ENCODE measurements at regions not wholly inside any gene's neighbourhood (a gene's known extent, or its start where the extent isn't known, plus 50 kb on each side); places are given as distances from the start of the nearest gene placed in this dataset.

DNA sequence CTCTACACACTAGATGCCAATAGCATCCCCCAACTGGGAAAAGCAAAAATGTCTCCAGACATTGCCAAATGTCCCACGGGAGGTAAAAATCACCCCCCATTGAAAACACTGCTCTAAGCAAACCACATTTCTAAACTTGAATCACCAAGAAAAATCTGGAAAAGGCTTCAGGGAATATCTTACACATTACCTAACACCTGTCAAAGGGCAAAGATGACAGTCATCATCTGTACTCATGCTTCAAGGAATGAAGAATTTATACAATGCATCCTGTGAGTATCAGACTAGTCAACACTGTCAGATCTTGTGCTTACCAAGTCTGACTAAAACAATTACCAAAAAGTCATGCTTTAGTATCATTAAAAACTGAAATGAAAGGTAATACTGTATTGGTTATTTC lies 161.6 kb upstream of the SOX5 start:
- Histone ChIP-seq H3K36me3 (ENCODE audit: control insufficient read depth in 4 of 4, insufficient read depth in 4 of 4, low read length in 4 of 4) (no peaks in the 10 kb centered on the region), H3K4me1 (ENCODE audit: control insufficient read depth in 5 of 5, insufficient read depth in 5 of 5, low read length in 5 of 5) (no peaks in the 10 kb centered on the region), H3K9me3 (ENCODE audit: control insufficient read depth in 4 of 4, insufficient read depth in 3 of 4, low read length in 3 of 4) (no peaks in the 10 kb centered on the region), H3K27me3 (ENCODE audit: control insufficient read depth in 3 of 3, insufficient read depth in 3 of 3, low read length in 2 of 3) (no peaks in the 10 kb centered on the region), H3K9ac (ENCODE audit: insufficient read depth in 1 of 2, low read length in 2 of 2) (no peak overlapping the region), H3K4me3 (no peak overlapping the region), H3K27ac (ENCODE audit: low read depth in 1 of 2, low read length in 1 of 2) (no peak overlapping the region)
- DNase-seq (no peak), ATAC-seq (ENCODE audit: insufficient read depth, low FRiP score) (no peak)
- TF ChIP-seq, protein P1, sequence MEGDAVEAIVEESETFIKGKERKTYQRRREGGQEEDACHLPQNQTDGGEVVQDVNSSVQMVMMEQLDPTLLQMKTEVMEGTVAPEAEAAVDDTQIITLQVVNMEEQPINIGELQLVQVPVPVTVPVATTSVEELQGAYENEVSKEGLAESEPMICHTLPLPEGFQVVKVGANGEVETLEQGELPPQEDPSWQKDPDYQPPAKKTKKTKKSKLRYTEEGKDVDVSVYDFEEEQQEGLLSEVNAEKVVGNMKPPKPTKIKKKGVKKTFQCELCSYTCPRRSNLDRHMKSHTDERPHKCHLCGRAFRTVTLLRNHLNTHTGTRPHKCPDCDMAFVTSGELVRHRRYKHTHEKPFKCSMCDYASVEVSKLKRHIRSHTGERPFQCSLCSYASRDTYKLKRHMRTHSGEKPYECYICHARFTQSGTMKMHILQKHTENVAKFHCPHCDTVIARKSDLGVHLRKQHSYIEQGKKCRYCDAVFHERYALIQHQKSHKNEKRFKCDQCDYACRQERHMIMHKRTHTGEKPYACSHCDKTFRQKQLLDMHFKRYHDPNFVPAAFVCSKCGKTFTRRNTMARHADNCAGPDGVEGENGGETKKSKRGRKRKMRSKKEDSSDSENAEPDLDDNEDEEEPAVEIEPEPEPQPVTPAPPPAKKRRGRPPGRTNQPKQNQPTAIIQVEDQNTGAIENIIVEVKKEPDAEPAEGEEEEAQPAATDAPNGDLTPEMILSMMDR (IDR thresholded peaks at IDR 0.05; ENCODE audit: control extremely low read depth, extremely low read depth): no peak
- WGBS, 2 donors: 98 to 100% methylated on average over 1 of the region's 1 CpG

DNA sequence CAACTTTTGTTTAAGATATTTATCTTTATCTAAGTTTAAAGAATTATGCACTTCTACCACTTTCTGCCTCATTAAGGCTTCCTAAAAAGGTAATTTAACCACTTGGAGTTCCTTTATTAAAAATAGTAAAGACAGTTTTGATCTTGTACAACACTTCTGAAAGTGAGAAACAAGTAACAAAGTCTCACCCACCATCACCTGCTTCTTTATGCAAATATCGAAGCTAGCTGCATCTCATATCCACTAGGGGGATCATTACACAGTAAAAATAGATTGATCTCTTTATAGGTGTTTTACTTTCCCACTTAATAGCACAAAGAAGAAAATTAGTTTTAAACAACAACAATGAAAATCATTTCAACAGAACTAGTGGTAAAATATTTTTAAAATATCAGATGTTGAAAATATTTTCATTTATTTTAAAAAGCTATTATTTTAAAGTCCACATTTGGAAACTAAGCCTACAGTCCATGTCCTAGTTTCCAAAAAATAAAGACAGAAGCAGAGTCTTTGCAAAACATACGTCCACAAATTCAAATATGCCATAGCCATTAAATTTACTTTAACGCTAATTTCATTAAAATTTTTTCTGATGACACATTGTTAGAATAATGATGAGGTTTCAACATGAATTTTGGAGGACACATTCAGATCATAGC lies 160.0 kb upstream of the SOX5 start:
- 59 to 68% methylated on average over 3 of the region's 3 CpGs for WGBS, 2 donors
- Histone ChIP-seq H3K27ac (ENCODE audit: low read depth in 1 of 2, low read length in 1 of 2) (no peak overlapping the region), H3K36me3 (ENCODE audit: control insufficient read depth in 4 of 4, insufficient read depth in 4 of 4, low read length in 4 of 4) (no peaks in the 10 kb centered on the region), H3K4me1 (ENCODE audit: control insufficient read depth in 5 of 5, insufficient read depth in 5 of 5, low read length in 5 of 5) (no peaks in the 10 kb centered on the region), H3K27me3 (ENCODE audit: control insufficient read depth in 3 of 3, insufficient read depth in 3 of 3, low read length in 2 of 3) (no peaks in the 10 kb centered on the region), H3K9me3 (ENCODE audit: control insufficient read depth in 4 of 4, insufficient read depth in 3 of 4, low read length in 3 of 4) (peaks cover 0 to 2% (median 0%) of the 10 kb centered on the region in 4 donors), H3K4me3 (no peak overlapping the region), H3K9ac (ENCODE audit: insufficient read depth in 1 of 2, low read length in 2 of 2) (no peak overlapping the region)
- TF ChIP-seq, protein P1 (IDR thresholded peaks at IDR 0.05; ENCODE audit: control extremely low read depth, extremely low read depth): no peak
- no peak for ATAC-seq (ENCODE audit: insufficient read depth, low FRiP score)
- peak in 1 of 3 donors; percentile 27 for DNase-seq

DNA sequence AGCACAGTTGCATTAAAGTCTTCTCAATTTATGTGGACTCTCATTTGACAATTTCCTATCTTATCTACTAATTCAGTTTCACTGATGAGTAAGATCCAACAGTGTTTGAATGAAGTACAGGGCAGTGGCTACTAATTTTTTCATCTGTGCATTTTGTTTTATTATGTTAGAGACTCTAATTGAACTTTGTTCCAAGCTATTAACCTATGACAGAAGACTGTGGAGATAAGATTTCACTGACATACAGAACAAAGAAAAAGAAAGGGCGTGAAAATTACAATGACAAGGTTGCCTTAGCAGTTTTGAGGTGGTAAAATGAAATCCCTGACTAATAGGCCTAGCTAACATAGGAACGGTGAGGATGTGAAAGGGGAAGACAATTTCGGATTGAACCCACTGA lies 153.2 kb upstream of the SOX5 start:
- H3K9ac ChIP-seq (ENCODE audit: insufficient read depth in 1 of 2, low read length in 2 of 2): no peak overlapping the region
- 86 to 87% methylated on average over 3 of the region's 3 CpGs for WGBS, 2 donors
- H3K27me3 ChIP-seq (ENCODE audit: control insufficient read depth in 3 of 3, insufficient read depth in 3 of 3, low read length in 2 of 3): no peaks in the 10 kb centered on the region
- no peaks in the 10 kb centered on the region for H3K36me3 ChIP-seq (ENCODE audit: control insufficient read depth in 4 of 4, insufficient read depth in 4 of 4, low read length in 4 of 4)
- no peak overlapping the region for H3K4me3 ChIP-seq
- ATAC-seq (ENCODE audit: insufficient read depth, low FRiP score) (no peak), DNase-seq (no peak)
- peaks cover 0 to 3% (median 0%) of the 10 kb centered on the region in 4 donors for H3K9me3 ChIP-seq (ENCODE audit: control insufficient read depth in 4 of 4, insufficient read depth in 3 of 4, low read length in 3 of 4)
- no peak overlapping the region for H3K27ac ChIP-seq (ENCODE audit: low read depth in 1 of 2, low read length in 1 of 2)
- H3K4me1 ChIP-seq (ENCODE audit: control insufficient read depth in 5 of 5, insufficient read depth in 5 of 5, low read length in 5 of 5): no peaks in the 10 kb centered on the region
- TF ChIP-seq, protein P1 (IDR thresholded peaks at IDR 0.05; ENCODE audit: control extremely low read depth, extremely low read depth): no peak

DNA sequence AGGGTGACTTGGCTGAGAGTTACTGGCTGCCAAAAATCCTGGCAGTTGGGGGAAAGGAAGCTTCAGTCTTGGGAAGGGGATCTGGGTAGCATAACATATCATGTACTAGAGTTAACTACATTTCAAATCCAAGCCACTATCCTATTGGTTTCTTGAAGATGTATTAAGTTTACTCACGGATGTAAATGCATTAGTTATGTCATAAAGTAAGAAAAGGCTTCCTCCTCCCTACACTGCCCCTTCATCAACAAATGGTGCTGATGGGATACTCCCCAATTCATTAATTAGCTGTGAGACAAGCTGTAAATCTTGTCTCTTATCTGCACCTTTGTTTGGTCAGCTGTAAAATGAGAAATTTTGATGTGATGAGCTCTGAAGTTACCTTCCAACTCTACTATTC lies 150.1 kb upstream of the SOX5 start:
- H3K27ac ChIP-seq (ENCODE audit: low read depth in 1 of 2, low read length in 1 of 2): no peak overlapping the region
- DNase-seq (no peak), ATAC-seq (ENCODE audit: insufficient read depth, low FRiP score) (no peak)
- TF ChIP-seq, protein P1 (IDR thresholded peaks at IDR 0.05; ENCODE audit: control extremely low read depth, extremely low read depth): no peak
- peaks cover 0 to 2% (median 0%) of the 10 kb centered on the region in 4 donors for H3K9me3 ChIP-seq (ENCODE audit: control insufficient read depth in 4 of 4, insufficient read depth in 3 of 4, low read length in 3 of 4)
- H3K4me3 ChIP-seq: no peak overlapping the region
- H3K36me3 ChIP-seq (ENCODE audit: control insufficient read depth in 4 of 4, insufficient read depth in 4 of 4, low read length in 4 of 4): no peaks in the 10 kb centered on the region
- no peak overlapping the region for H3K9ac ChIP-seq (ENCODE audit: insufficient read depth in 1 of 2, low read length in 2 of 2)
- no peaks in the 10 kb centered on the region for H3K4me1 ChIP-seq (ENCODE audit: control insufficient read depth in 5 of 5, insufficient read depth in 5 of 5, low read length in 5 of 5)
- WGBS, 2 donors: 69 to 79% methylated on average over 1 of the region's 1 CpG
- H3K27me3 ChIP-seq (ENCODE audit: control insufficient read depth in 3 of 3, insufficient read depth in 3 of 3, low read length in 2 of 3): no peaks in the 10 kb centered on the region
